CD8-positive, alpha-beta memory T cell (primary cell): ENCODE measurements at regions not wholly inside any gene's neighbourhood (a gene's known extent, or its start where the extent isn't known, plus 50 kb on each side); places are given as distances from the start of the nearest gene placed in this dataset.

Source experiments
- CTCF ChIA-PET: fragments of 350-600 bp; sonication (Branson Sonifier 250); formaldehyde crosslinking; loops from one replicate; lab custom pipeline; 2021; ENCODE audit warnings: antibody characterized with exemption; lab: Charles Lee
- POLR2A ChIA-PET: fragments of 350-600 bp; sonication (Branson Sonifier 250); formaldehyde crosslinking; loops from one replicate; lab custom pipeline; 2021; ENCODE audit warnings: antibody characterized with exemption; lab: Charles Lee
- DNase-seq, 5 donors: peaks; one replicate each; pipeline versions ENCODE4 v3.0.0 to v3.0.0-alpha.2; 2020 to 2022; ENCODE audit warnings: mixed read lengths in 1 of 5
- H3K27ac ChIP-seq: one replicate; pipeline ENCODE4 v1.7.0; 2013; ENCODE audit warnings: low read depth, mild to moderate bottlenecking, low read length, moderate library complexity
- H3K27me3 ChIP-seq: 2 replicates; pipeline ENCODE4 v1.7.0; 2013; ENCODE audit warnings: low read length, mild to moderate bottlenecking; ENCODE audit not compliant: insufficient read depth, poor library complexity, severe bottlenecking
- H3K36me3 ChIP-seq: 2 replicates; pipeline ENCODE4 v1.7.0; 2013; ENCODE audit warnings: mild to moderate bottlenecking, low read length, moderate library complexity; ENCODE audit not compliant: insufficient read depth
- H3K4me1 ChIP-seq: 2 replicates; pipeline ENCODE4 v1.7.0; 2013; ENCODE audit warnings: mild to moderate bottlenecking, low read length, moderate library complexity; ENCODE audit not compliant: insufficient read depth
- H3K4me3 ChIP-seq: 2 replicates; pipeline ENCODE4 v1.7.0; 2013; ENCODE audit warnings: mild to moderate bottlenecking, low read length
- H3K9me3 ChIP-seq: 2 replicates; pipeline ENCODE4 v1.7.0; 2013; ENCODE audit warnings: mild to moderate bottlenecking, low read length
- H3K27ac Mint-ChIP-seq, 8 donors: one replicate each; pipeline ENCODE4 v1.8.0; 2020 to 2021; ENCODE audit warnings: mixed read lengths in 8 of 8, mild to moderate bottlenecking in 6 of 8, inconsistent platforms in 3 of 8, moderate library complexity in 3 of 8
- H3K27me3 Mint-ChIP-seq, 2 donors: one replicate each; pipeline ENCODE4 v1.8.0; 2020 to 2021; ENCODE audit warnings: mixed read lengths in 2 of 2, mild to moderate bottlenecking in 1 of 2, moderate library complexity in 1 of 2
- H3K36me3 Mint-ChIP-seq, 3 donors: one replicate each; pipeline ENCODE4 v1.8.0; 2020 to 2021; ENCODE audit warnings: mixed read lengths in 3 of 3, inconsistent platforms in 1 of 3, mild to moderate bottlenecking in 1 of 3
- H3K4me1 Mint-ChIP-seq, 3 donors: one replicate each; pipeline ENCODE4 v1.8.0; 2020 to 2021; ENCODE audit warnings: mixed read lengths in 3 of 3, inconsistent platforms in 1 of 3, mild to moderate bottlenecking in 1 of 3
- H3K4me3 Mint-ChIP-seq, 7 donors: one replicate each; pipeline ENCODE4 v1.8.0; 2020 to 2021; ENCODE audit warnings: mixed read lengths in 7 of 7, mild to moderate bottlenecking in 6 of 7, moderate library complexity in 4 of 7, inconsistent platforms in 2 of 7
- H3K9me3 Mint-ChIP-seq, 5 donors: one replicate each; pipeline ENCODE4 v1.8.0; 2020 to 2022; ENCODE audit warnings: mixed read lengths in 5 of 5, mild to moderate bottlenecking in 3 of 5, moderate library complexity in 2 of 5, inconsistent platforms in 1 of 5

GRCh38 chr2:236739663-236740062 is 170.0 kb downstream of the ACKR3 start:
- no peaks in the 10 kb centered on the region for H3K36me3 Mint-ChIP-seq
- H3K9me3 Mint-ChIP-seq, result no peaks in the 10 kb centered on the region
- no peaks in the 10 kb centered on the region for H3K4me1 Mint-ChIP-seq
- ChIA-PET CTCF (no interaction called here), POLR2A (no interaction called here)
- H3K9me3 ChIP-seq, result no peaks in the 10 kb centered on the region
- no peaks in the 10 kb centered on the region for H3K27me3 ChIP-seq
- H3K4me1 ChIP-seq, result no peaks in the 10 kb centered on the region
- H3K27ac ChIP-seq, result no peak overlapping the region
- no peak overlapping the region for H3K27ac Mint-ChIP-seq
- H3K4me3 Mint-ChIP-seq, result no peak overlapping the region
- H3K4me3 ChIP-seq, result no peak overlapping the region
- no peak for DNase-seq
- H3K36me3 ChIP-seq, result no peaks in the 10 kb centered on the region
- peaks cover 5 to 19% of the 10 kb centered on the region in 2 donors for H3K27me3 Mint-ChIP-seq

- H3K4me3 Mint-ChIP-seq, result no peak overlapping the region
- POLR2A ChIA-PET, result no interaction called here
- Histone ChIP-seq H3K36me3 (no peaks in the 10 kb centered on the region), H3K27me3 (no peaks in the 10 kb centered on the region), H3K27ac (no peak overlapping the region), H3K9me3 (no peaks in the 10 kb centered on the region), H3K4me3 (no peak overlapping the region), H3K4me1 (no peaks in the 10 kb centered on the region)
- DNase-seq, result no peak
- peaks cover 5 to 11% of the 10 kb centered on the region in 2 donors for H3K27me3 Mint-ChIP-seq
- H3K36me3 Mint-ChIP-seq, result no peaks in the 10 kb centered on the region
- no peak overlapping the region for H3K27ac Mint-ChIP-seq
- CTCF ChIA-PET, result no interaction called here
- no peaks in the 10 kb centered on the region for H3K4me1 Mint-ChIP-seq
- no peaks in the 10 kb centered on the region for H3K9me3 Mint-ChIP-seq
Observed at GRCh38 chr2:236740506-236740905, 170.9 kb downstream of the ACKR3 start.

- Histone ChIP-seq H3K27ac (no peak overlapping the region), H3K36me3 (no peaks in the 10 kb centered on the region), H3K4me3 (no peak overlapping the region), H3K4me1 (no peaks in the 10 kb centered on the region), H3K9me3 (no peaks in the 10 kb centered on the region), H3K27me3 (no peaks in the 10 kb centered on the region)
- H3K4me3 Mint-ChIP-seq, result no peak overlapping the region
- H3K4me1 Mint-ChIP-seq, result no peaks in the 10 kb centered on the region
- no peaks in the 10 kb centered on the region for H3K36me3 Mint-ChIP-seq
- H3K9me3 Mint-ChIP-seq, result no peaks in the 10 kb centered on the region
- peaks cover 3 to 8% of the 10 kb centered on the region in 2 donors for H3K27me3 Mint-ChIP-seq
- DNase-seq, result no peak
- POLR2A ChIA-PET, result no interaction called here
- H3K27ac Mint-ChIP-seq, result no peak overlapping the region
- CTCF ChIA-PET, result no interaction called here
Observed at GRCh38 chr2:236743039-236743920, 173.7 kb downstream of the ACKR3 start.

GRCh38 chr2:236743921-236744280 is 174.3 kb downstream of the ACKR3 start:
- CTCF ChIA-PET, result no interaction called here
- DNase-seq, result no peak
- Histone ChIP-seq H3K4me1 (no peaks in the 10 kb centered on the region), H3K36me3 (no peaks in the 10 kb centered on the region), H3K9me3 (no peaks in the 10 kb centered on the region), H3K4me3 (no peak overlapping the region), H3K27me3 (no peaks in the 10 kb centered on the region), H3K27ac (no peak overlapping the region)
- Mint-ChIP-seq H3K4me3 (no peak overlapping the region), H3K27me3 (peaks cover 3 to 6% of the 10 kb centered on the region in 2 donors), H3K9me3 (no peaks in the 10 kb centered on the region), H3K27ac (no peak overlapping the region), H3K4me1 (no peaks in the 10 kb centered on the region), H3K36me3 (no peaks in the 10 kb centered on the region)
- POLR2A ChIA-PET, result no interaction called here

GRCh38 chr2:236744281-236744705 is 174.7 kb downstream of the ACKR3 start:
- H3K36me3 Mint-ChIP-seq, result no peaks in the 10 kb centered on the region
- no peak overlapping the region for H3K27ac ChIP-seq
- CTCF ChIA-PET, result no interaction called here
- no peaks in the 10 kb centered on the region for H3K4me1 ChIP-seq
- H3K36me3 ChIP-seq, result no peaks in the 10 kb centered on the region
- no peak overlapping the region for H3K4me3 ChIP-seq
- no peak overlapping the region for H3K4me3 Mint-ChIP-seq
- POLR2A ChIA-PET, result no interaction called here
- H3K27me3 ChIP-seq, result no peaks in the 10 kb centered on the region
- no peaks in the 10 kb centered on the region for H3K9me3 Mint-ChIP-seq
- H3K27me3 Mint-ChIP-seq, result peaks cover 4 to 9% of the 10 kb centered on the region in 2 donors
- H3K4me1 Mint-ChIP-seq, result no peaks in the 10 kb centered on the region
- no peak for DNase-seq
- H3K27ac Mint-ChIP-seq, result no peak overlapping the region
- no peaks in the 10 kb centered on the region for H3K9me3 ChIP-seq

GRCh38 chr2:236744716-236745115 is 175.1 kb downstream of the ACKR3 start:
- Histone ChIP-seq H3K27me3 (no peaks in the 10 kb centered on the region), H3K36me3 (no peaks in the 10 kb centered on the region), H3K4me3 (no peak overlapping the region), H3K4me1 (no peaks in the 10 kb centered on the region), H3K9me3 (no peaks in the 10 kb centered on the region), H3K27ac (no peak overlapping the region)
- Mint-ChIP-seq H3K27ac (no peak overlapping the region), H3K27me3 (peaks cover 6 to 13% of the 10 kb centered on the region in 2 donors), H3K4me3 (no peak overlapping the region), H3K4me1 (no peaks in the 10 kb centered on the region), H3K36me3 (no peaks in the 10 kb centered on the region), H3K9me3 (no peaks in the 10 kb centered on the region)
- CTCF ChIA-PET, result no interaction called here
- no peak for DNase-seq
- POLR2A ChIA-PET, result no interaction called here

GRCh38 chr2:236745420-236746210 is 176.0 kb downstream of the ACKR3 start:
- Mint-ChIP-seq H3K4me3 (no peak overlapping the region), H3K36me3 (no peaks in the 10 kb centered on the region), H3K27ac (no peak overlapping the region), H3K4me1 (no peaks in the 10 kb centered on the region), H3K27me3 (peaks cover 6 to 16% of the 10 kb centered on the region in 2 donors), H3K9me3 (no peaks in the 10 kb centered on the region)
- Histone ChIP-seq H3K4me3 (no peak overlapping the region), H3K36me3 (no peaks in the 10 kb centered on the region), H3K27me3 (no peaks in the 10 kb centered on the region), H3K27ac (no peak overlapping the region), H3K9me3 (no peaks in the 10 kb centered on the region), H3K4me1 (no peaks in the 10 kb centered on the region)
- ChIA-PET POLR2A (no interaction called here), CTCF (no interaction called here)
- DNase-seq, result no peak

- no peak for DNase-seq
- Mint-ChIP-seq H3K9me3 (no peaks in the 10 kb centered on the region), H3K27me3 (peaks cover 6 to 23% of the 10 kb centered on the region in 2 donors), H3K4me3 (no peak overlapping the region), H3K36me3 (no peaks in the 10 kb centered on the region), H3K27ac (no peak overlapping the region), H3K4me1 (no peaks in the 10 kb centered on the region)
- Histone ChIP-seq H3K9me3 (no peaks in the 10 kb centered on the region), H3K4me1 (no peaks in the 10 kb centered on the region), H3K4me3 (no peak overlapping the region), H3K27me3 (no peaks in the 10 kb centered on the region), H3K27ac (no peak overlapping the region), H3K36me3 (no peaks in the 10 kb centered on the region)
- POLR2A ChIA-PET, result no interaction called here
- CTCF ChIA-PET, result no interaction called here
Observed at GRCh38 chr2:236746833-236747232, 177.2 kb downstream of the ACKR3 start.
